ENCODE measurements at regions not wholly inside any gene's neighbourhood (a gene's known extent, or its start where the extent isn't known, plus 50 kb on each side); places are given as distances from the start of the nearest gene placed in this dataset.
A peak's percentile ranks its signal among the peaks of the same experiment; 100 is the strongest.

GRCh38 chr1:69315416-69315815 is 252.3 kb upstream of the LRRC7 start:
- Histone ChIP-seq H3K4me1 (ENCODE audit: control insufficient read depth, insufficient read depth, low read length) (peaks cover 14% of the 10 kb centered on the region), H3K9me3 (ENCODE audit: control insufficient read depth, low read length) (peaks cover 23% of the 10 kb centered on the region), H3K27ac (ENCODE audit: low read depth, low read length) (no peak overlapping the region), H3K36me3 (ENCODE audit: control insufficient read depth, insufficient read depth, low read length) (no peaks in the 10 kb centered on the region), H3K27me3 (ENCODE audit: control insufficient read depth, insufficient read depth, low read length, poor library complexity, severe bottlenecking) (no peaks in the 10 kb centered on the region), H3K4me3 (ENCODE audit: low read length) (no peak overlapping the region), H3K9ac (ENCODE audit: extremely low read depth, low read length, poor library complexity, severe bottlenecking) (no peak overlapping the region)
- Mint-ChIP-seq H3K4me3 (no peak overlapping the region), H3K4me1 (peaks cover 24% of the 10 kb centered on the region), H3K9me3 (peaks cover 3% of the 10 kb centered on the region), H3K36me3 (ENCODE audit: low read depth) (no peaks in the 10 kb centered on the region), H3K27me3 (ENCODE audit: insufficient read depth) (no peaks in the 10 kb centered on the region), H3K27ac (no peak overlapping the region)
- 92 to 100% methylated on average over 2 to 3 of the region's 3 CpGs for WGBS, 2 experiments (ENCODE audit: insufficient coverage in 1 of 2, insufficient read length in 1 of 2)
- no peak for TF ChIP-seq CTCF (conservative IDR thresholded peaks at IDR 0.05)
- peak; percentile 49 for DNase-seq

- Histone ChIP-seq H3K4me3 (ENCODE audit: low read length) (no peak overlapping the region), H3K4me1 (ENCODE audit: control insufficient read depth, insufficient read depth, low read length) (peaks cover 14% of the 10 kb centered on the region), H3K9ac (ENCODE audit: extremely low read depth, low read length, poor library complexity, severe bottlenecking) (no peak overlapping the region), H3K36me3 (ENCODE audit: control insufficient read depth, insufficient read depth, low read length) (no peaks in the 10 kb centered on the region), H3K9me3 (ENCODE audit: control insufficient read depth, low read length) (peaks cover 19% of the 10 kb centered on the region), H3K27me3 (ENCODE audit: control insufficient read depth, insufficient read depth, low read length, poor library complexity, severe bottlenecking) (no peaks in the 10 kb centered on the region), H3K27ac (ENCODE audit: low read depth, low read length) (no peak overlapping the region)
- H3K36me3 Mint-ChIP-seq (ENCODE audit: low read depth), result no peaks in the 10 kb centered on the region
- TF ChIP-seq CTCF (conservative IDR thresholded peaks at IDR 0.05), result no peak
- no peaks in the 10 kb centered on the region for H3K27me3 Mint-ChIP-seq (ENCODE audit: insufficient read depth)
- peaks cover 28% of the 10 kb centered on the region for H3K4me1 Mint-ChIP-seq
- no peak overlapping the region for H3K27ac Mint-ChIP-seq
- H3K9me3 Mint-ChIP-seq, result peaks cover 3% of the 10 kb centered on the region
- no peak overlapping the region for H3K4me3 Mint-ChIP-seq
- DNase-seq, result peak; percentile 58
These were observed 251.9 kb upstream of the LRRC7 start for GRCh38 chr1:69315823-69316222.

GRCh38 chr1:69319287-69319686 is 248.4 kb upstream of the LRRC7 start:
- Histone ChIP-seq H3K9ac (ENCODE audit: extremely low read depth, low read length, poor library complexity, severe bottlenecking) (no peak overlapping the region), H3K27me3 (ENCODE audit: control insufficient read depth, insufficient read depth, low read length, poor library complexity, severe bottlenecking) (no peaks in the 10 kb centered on the region), H3K9me3 (ENCODE audit: control insufficient read depth, low read length) (peaks cover 6% of the 10 kb centered on the region), H3K27ac (ENCODE audit: low read depth, low read length) (no peak overlapping the region), H3K4me1 (ENCODE audit: control insufficient read depth, insufficient read depth, low read length) (peaks cover 11% of the 10 kb centered on the region), H3K36me3 (ENCODE audit: control insufficient read depth, insufficient read depth, low read length) (no peaks in the 10 kb centered on the region), H3K4me3 (ENCODE audit: low read length) (no peak overlapping the region)
- no peak for TF ChIP-seq CTCF (conservative IDR thresholded peaks at IDR 0.05)
- DNase-seq, result no peak
- no peak overlapping the region for H3K27ac Mint-ChIP-seq
- no peaks in the 10 kb centered on the region for H3K27me3 Mint-ChIP-seq (ENCODE audit: insufficient read depth)
- H3K36me3 Mint-ChIP-seq (ENCODE audit: low read depth), result no peaks in the 10 kb centered on the region
- no peak overlapping the region for H3K4me3 Mint-ChIP-seq
- WGBS, 2 experiments (ENCODE audit: insufficient coverage in 1 of 2, insufficient read length in 1 of 2), result 70 to 80% methylated on average over 1 to 5 of the region's 5 CpGs
- peaks cover 3% of the 10 kb centered on the region for H3K9me3 Mint-ChIP-seq
- H3K4me1 Mint-ChIP-seq, result peaks cover 39% of the 10 kb centered on the region

All from endodermal cell (in vitro differentiated cells).